ENCODE measurements at regions not wholly inside any gene's neighbourhood (a gene's known extent, or its start where the extent isn't known, plus 50 kb on each side); places are given as distances from the start of the nearest gene placed in this dataset.

- Histone ChIP-seq H3K27ac (peak overlapping the region; percentile 82 to 93), H3K27me3 (no peaks in the 10 kb centered on the region), H3K36me3 (no peaks in the 10 kb centered on the region)
These were observed 333.0 kb downstream of the SEC14L1 start for GRCh38 chr17:77473615-77474226.

GRCh38 chr17:77474292-77474988 is 333.7 kb downstream of the SEC14L1 start:
- H3K27ac ChIP-seq = peak overlapping the region; percentile 82 to 93
- H3K4me1 ChIP-seq = peaks cover 27 to 74% of the 10 kb centered on the region in 2 donors
- no peak for TF ChIP-seq POLR2A (IDR thresholded peaks at IDR 0.05)
- TF ChIP-seq CTCF (IDR thresholded peaks at IDR 0.05) = no peak
- intact Hi-C loops (cut with DNase I; ENCODE audit: low total_unique reads) = no loop called here
- peak in 1 of 2 donors; percentile 55 for DNase-seq
- no peak overlapping the region for H3K4me3 ChIP-seq
- H3K9me3 ChIP-seq = no peaks in the 10 kb centered on the region
- no peaks in the 10 kb centered on the region for H3K27me3 ChIP-seq
- no peaks in the 10 kb centered on the region for H3K36me3 ChIP-seq

More at GRCh38 chr17:77473615-77474226, 333.0 kb downstream of the SEC14L1 start:
- Histone ChIP-seq H3K9me3 (no peaks in the 10 kb centered on the region), H3K4me3 (no peak overlapping the region), H3K4me1 (peaks cover 27 to 68% of the 10 kb centered on the region in 2 donors)
- intact Hi-C loops (cut with DNase I; ENCODE audit: low total_unique reads) = no loop called here
- no peak for DNase-seq
- TF ChIP-seq POLR2A (IDR thresholded peaks at IDR 0.05) (no peak), CTCF (IDR thresholded peaks at IDR 0.05) (no peak)

GRCh38 chr17:77475016-77475976 is 334.5 kb downstream of the SEC14L1 start:
- peak; percentile 65 to 67 for DNase-seq
- peak overlapping the region; percentile 82 to 93 for H3K27ac ChIP-seq

GRCh38 chr17:77476006-77476405 is 335.2 kb downstream of the SEC14L1 start:
- peak overlapping the region; percentile 82 to 93 for H3K27ac ChIP-seq
- H3K4me3 ChIP-seq = no peak overlapping the region
- H3K27me3 ChIP-seq = no peaks in the 10 kb centered on the region
- TF ChIP-seq POLR2A (IDR thresholded peaks at IDR 0.05) = no peak
- TF ChIP-seq CTCF (IDR thresholded peaks at IDR 0.05) = no peak
- no peak for DNase-seq
- no peaks in the 10 kb centered on the region for H3K36me3 ChIP-seq
- intact Hi-C loops (cut with DNase I; ENCODE audit: low total_unique reads) = no loop called here
- H3K4me1 ChIP-seq = peaks cover 27 to 84% of the 10 kb centered on the region in 2 donors
- no peaks in the 10 kb centered on the region for H3K9me3 ChIP-seq

More at GRCh38 chr17:77475016-77475976, 334.5 kb downstream of the SEC14L1 start:
- Histone ChIP-seq H3K9me3 (no peaks in the 10 kb centered on the region), H3K36me3 (no peaks in the 10 kb centered on the region), H3K4me3 (no peak overlapping the region), H3K27me3 (no peaks in the 10 kb centered on the region), H3K4me1 (peaks cover 27 to 81% of the 10 kb centered on the region in 2 donors)
- intact Hi-C loops (cut with DNase I; ENCODE audit: low total_unique reads) = no loop called here
- TF ChIP-seq POLR2A (IDR thresholded peaks at IDR 0.05) = no peak
- TF ChIP-seq CTCF (IDR thresholded peaks at IDR 0.05) = no peak
